Skeletal muscle satellite cell (primary cell): ENCODE measurements at regions not wholly inside any gene's neighbourhood (a gene's known extent, or its start where the extent isn't known, plus 50 kb on each side); places are given as distances from the start of the nearest gene placed in this dataset.

Source experiments
- H3K27me3 ChIP-seq: 2 replicates; pipeline ENCODE4 v1.7.0; 2013; ENCODE audit warnings: low read length; ENCODE audit not compliant: control insufficient read depth, insufficient read depth
- H3K36me3 ChIP-seq: 2 replicates; pipeline ENCODE4 v1.7.0; 2013; ENCODE audit warnings: mild to moderate bottlenecking, control low read depth, low read length; ENCODE audit not compliant: insufficient read depth
- H3K4me1 ChIP-seq: 2 replicates; pipeline ENCODE4 v1.7.0; 2013; ENCODE audit warnings: low read length; ENCODE audit not compliant: control insufficient read depth, insufficient read depth
- H3K4me2 ChIP-seq: 2 replicates; pipeline ENCODE4 v1.7.0; 2013; ENCODE audit warnings: mild to moderate bottlenecking, low read length
- H3K4me3 ChIP-seq: 2 replicates; pipeline ENCODE4 v1.7.0; 2013; ENCODE audit warnings: low read length
- H3K9ac ChIP-seq: 2 replicates; pipeline ENCODE4 v1.7.0; 2013; ENCODE audit warnings: mild to moderate bottlenecking, low read depth, low read length, moderate library complexity
- H3K9me3 ChIP-seq: replicated peaks from 2 replicates; pipeline ENCODE4 v1.7.0; 2013; ENCODE audit warnings: mild to moderate bottlenecking, control low read depth, low read length

- Histone ChIP-seq H3K4me3 (no peak overlapping the region), H3K9me3 (no peaks in the 10 kb centered on the region), H3K4me2 (no peak overlapping the region), H3K27me3 (no peaks in the 10 kb centered on the region), H3K36me3 (no peaks in the 10 kb centered on the region), H3K9ac (no peak overlapping the region), H3K4me1 (peaks cover 17% of the 10 kb centered on the region)
Measured at GRCh38 chr2:65548576-65549256, 116.3 kb upstream of the SPRED2 start.

GRCh38 chr2:65548064-65548463 is 115.7 kb upstream of the SPRED2 start:
- H3K36me3 ChIP-seq, result no peaks in the 10 kb centered on the region

GRCh38 chr2:65545837-65546805 is 113.7 kb upstream of the SPRED2 start:
- H3K9ac ChIP-seq, result no peak overlapping the region
- H3K4me3 ChIP-seq, result no peak overlapping the region
- no peak overlapping the region for H3K4me2 ChIP-seq
- H3K4me1 ChIP-seq, result peaks cover 17% of the 10 kb centered on the region
- H3K9me3 ChIP-seq, result no peaks in the 10 kb centered on the region
- no peaks in the 10 kb centered on the region for H3K36me3 ChIP-seq
- H3K27me3 ChIP-seq, result no peaks in the 10 kb centered on the region

More at GRCh38 chr2:65548064-65548463, 115.7 kb upstream of the SPRED2 start:
- Histone ChIP-seq H3K4me2 (no peak overlapping the region), H3K9me3 (no peaks in the 10 kb centered on the region), H3K9ac (no peak overlapping the region), H3K4me3 (no peak overlapping the region), H3K4me1 (peaks cover 17% of the 10 kb centered on the region), H3K27me3 (no peaks in the 10 kb centered on the region)

DNA sequence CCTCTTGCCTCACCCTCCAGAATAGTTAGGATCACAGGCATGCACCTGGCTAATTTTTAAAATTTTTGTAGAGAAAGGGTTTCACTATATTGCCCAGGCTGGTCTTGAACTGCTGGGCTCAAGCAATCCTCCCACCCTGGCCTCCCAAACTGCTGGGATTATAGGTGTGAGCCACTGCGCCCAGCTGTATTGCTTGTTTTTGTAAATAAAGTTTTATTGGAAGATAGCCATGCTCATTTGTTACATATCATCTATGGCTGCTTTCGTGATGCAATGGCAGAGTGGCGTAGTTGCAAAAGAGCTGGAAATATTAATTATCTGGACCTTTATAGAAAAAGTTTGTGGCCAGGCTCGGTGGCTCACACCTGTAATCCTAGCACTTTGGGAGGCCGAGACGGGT is 109.4 kb upstream of the SPRED2 start:
- no peaks in the 10 kb centered on the region for H3K36me3 ChIP-seq
- no peaks in the 10 kb centered on the region for H3K9me3 ChIP-seq
- no peak overlapping the region for H3K4me3 ChIP-seq
- H3K4me1 ChIP-seq, result peaks cover 12% of the 10 kb centered on the region
- H3K4me2 ChIP-seq, result no peak overlapping the region
- H3K9ac ChIP-seq, result no peak overlapping the region
- peaks cover 2% of the 10 kb centered on the region for H3K27me3 ChIP-seq

DNA sequence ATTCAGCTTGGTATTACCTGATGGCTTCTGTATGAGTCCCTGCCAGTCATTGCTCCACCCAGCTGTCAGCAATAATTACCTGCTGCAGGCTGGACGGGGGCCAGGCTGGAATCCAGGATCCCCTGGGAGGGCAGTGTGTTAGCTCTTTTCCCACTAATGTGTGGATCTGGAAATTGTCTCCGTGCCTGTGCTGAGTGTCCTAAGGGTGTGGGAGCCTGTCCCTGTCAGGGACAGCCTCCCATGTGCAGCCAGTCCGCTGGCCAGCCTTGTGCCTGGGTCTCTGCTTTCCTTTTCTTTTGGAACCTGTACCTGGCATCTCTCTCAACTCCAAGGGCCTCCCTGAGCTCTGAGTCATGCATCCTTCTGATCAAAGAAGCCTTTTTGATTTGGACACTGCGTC is 107.2 kb upstream of the SPRED2 start:
- peaks cover 8% of the 10 kb centered on the region for H3K27me3 ChIP-seq
- H3K4me3 ChIP-seq, result no peak overlapping the region
- no peaks in the 10 kb centered on the region for H3K36me3 ChIP-seq
- H3K9me3 ChIP-seq, result no peaks in the 10 kb centered on the region
- H3K9ac ChIP-seq, result no peak overlapping the region
- no peak overlapping the region for H3K4me2 ChIP-seq
- H3K4me1 ChIP-seq, result no peaks in the 10 kb centered on the region

DNA sequence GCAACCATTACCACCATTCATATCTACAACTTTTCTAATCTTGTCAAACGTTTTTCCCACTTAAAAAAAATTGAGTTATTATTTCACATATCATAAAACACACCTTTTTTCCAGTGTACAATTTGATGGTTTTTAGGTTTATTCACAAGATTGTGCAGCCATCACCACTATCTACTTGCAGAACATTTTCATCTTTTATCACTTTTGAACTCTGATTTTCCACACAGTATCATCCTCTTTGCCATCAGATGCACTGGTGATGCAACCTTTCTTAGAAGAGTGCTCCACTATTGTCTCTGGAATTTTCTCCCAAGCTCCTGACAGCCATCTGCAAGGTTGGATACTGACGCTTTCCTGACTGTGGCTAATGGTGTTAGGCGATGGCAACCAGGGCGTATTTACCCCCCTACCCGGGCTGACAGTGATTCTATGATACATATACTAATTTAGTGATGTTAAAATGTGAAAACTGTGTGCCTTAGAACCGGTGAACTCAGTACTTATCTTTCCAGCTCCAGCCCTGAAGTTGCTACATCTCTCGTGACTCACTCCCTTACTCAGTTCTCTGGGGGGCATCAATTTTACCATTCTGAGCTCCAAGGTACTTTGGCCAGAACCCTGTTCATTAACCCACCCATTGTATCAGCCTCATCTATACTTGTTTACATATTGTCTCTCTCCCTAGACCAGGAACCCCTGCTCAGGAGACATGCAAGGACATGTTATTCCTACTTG is 105.4 kb upstream of the SPRED2 start:
- Histone ChIP-seq H3K4me2 (no peak overlapping the region), H3K36me3 (no peaks in the 10 kb centered on the region), H3K9me3 (no peaks in the 10 kb centered on the region), H3K27me3 (peaks cover 8% of the 10 kb centered on the region), H3K9ac (no peak overlapping the region), H3K4me3 (no peak overlapping the region), H3K4me1 (no peaks in the 10 kb centered on the region)

- H3K36me3 ChIP-seq, result no peaks in the 10 kb centered on the region
- H3K27me3 ChIP-seq, result peaks cover 8% of the 10 kb centered on the region
- H3K9me3 ChIP-seq, result no peaks in the 10 kb centered on the region
- no peak overlapping the region for H3K4me3 ChIP-seq
- H3K4me1 ChIP-seq, result no peaks in the 10 kb centered on the region
- no peak overlapping the region for H3K4me2 ChIP-seq
- no peak overlapping the region for H3K9ac ChIP-seq
Measured at GRCh38 chr2:65536596-65536995, 104.2 kb upstream of the SPRED2 start.

- H3K9ac ChIP-seq, result no peak overlapping the region
- H3K9me3 ChIP-seq, result no peaks in the 10 kb centered on the region
- H3K36me3 ChIP-seq, result no peaks in the 10 kb centered on the region
- no peak overlapping the region for H3K4me3 ChIP-seq
- H3K4me1 ChIP-seq, result peaks cover 8% of the 10 kb centered on the region
- no peak overlapping the region for H3K4me2 ChIP-seq
- H3K27me3 ChIP-seq, result peaks cover 15% of the 10 kb centered on the region
Measured at GRCh38 chr2:65532937-65533336, 100.5 kb upstream of the SPRED2 start.

GRCh38 chr2:65532326-65532725 is 99.9 kb upstream of the SPRED2 start:
- Histone ChIP-seq H3K36me3 (no peaks in the 10 kb centered on the region), H3K9ac (no peak overlapping the region), H3K27me3 (peaks cover 19% of the 10 kb centered on the region), H3K4me2 (no peak overlapping the region), H3K4me3 (no peak overlapping the region), H3K9me3 (no peaks in the 10 kb centered on the region), H3K4me1 (peaks cover 8% of the 10 kb centered on the region)

DNA sequence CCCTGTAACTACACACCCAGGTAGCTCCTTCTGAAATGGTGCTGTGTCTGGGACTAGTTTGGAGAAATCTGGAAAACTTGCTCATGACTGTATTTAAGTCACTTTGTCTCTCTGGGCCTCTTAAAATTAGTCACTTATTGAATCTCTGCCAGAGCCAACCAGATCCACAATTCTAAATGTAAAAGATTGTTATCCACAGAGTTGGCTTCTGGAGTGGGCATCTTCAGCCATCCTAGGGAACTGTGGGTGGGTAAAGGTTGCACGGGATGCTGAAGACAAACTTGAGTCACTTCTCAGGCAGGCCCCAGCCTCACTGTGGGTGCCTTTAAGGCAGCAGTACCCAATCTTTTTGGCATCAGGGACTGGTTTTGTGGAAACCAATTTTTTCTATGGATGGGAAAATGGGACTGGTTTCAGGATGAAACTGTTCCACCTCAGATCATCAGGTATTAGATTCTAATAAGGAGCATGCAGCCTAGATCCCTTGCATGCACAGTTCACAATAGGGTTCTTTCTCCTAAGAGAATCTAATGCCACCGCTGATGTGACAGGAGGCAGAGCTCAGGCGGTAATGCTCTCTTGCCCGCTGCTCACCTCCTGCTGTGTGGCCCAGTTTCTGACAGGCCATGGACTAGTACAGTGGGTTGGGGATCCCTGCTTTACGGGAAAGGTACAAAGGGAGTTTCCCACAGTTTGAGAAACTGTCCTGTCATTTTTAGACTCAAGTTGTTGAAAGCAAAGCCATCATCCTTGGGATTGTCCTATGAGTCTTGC is 98.3 kb upstream of the SPRED2 start:
- Histone ChIP-seq H3K36me3 (no peaks in the 10 kb centered on the region), H3K9me3 (no peaks in the 10 kb centered on the region), H3K4me1 (peaks cover 8% of the 10 kb centered on the region), H3K4me2 (no peak overlapping the region), H3K27me3 (peaks cover 25% of the 10 kb centered on the region), H3K9ac (no peak overlapping the region), H3K4me3 (no peak overlapping the region)

GRCh38 chr2:65529419-65529818 is 97.0 kb upstream of the SPRED2 start:
- no peaks in the 10 kb centered on the region for H3K9me3 ChIP-seq
- peaks cover 8% of the 10 kb centered on the region for H3K4me1 ChIP-seq
- H3K36me3 ChIP-seq, result no peaks in the 10 kb centered on the region
- no peak overlapping the region for H3K4me3 ChIP-seq
- peaks cover 26% of the 10 kb centered on the region for H3K27me3 ChIP-seq
- H3K9ac ChIP-seq, result no peak overlapping the region
- H3K4me2 ChIP-seq, result no peak overlapping the region
